Mucosa of descending colon (tissue), 3 donors: ENCODE measurements at regions not wholly inside any gene's neighbourhood (a gene's known extent, or its start where the extent isn't known, plus 50 kb on each side); places are given as distances from the start of the nearest gene placed in this dataset.

Source experiments
- ATAC-seq: fragments of 200-7000 bp; cut with Tn5 transposase; one replicate; pipeline ENCODE4 v1.9.1; 2020; ENCODE audit warnings: mild to moderate bottlenecking, moderate library complexity
- DNase-seq, 3 donors: peaks; one replicate each; pipeline ENCODE4 v3.0.0-alpha.2; 2020
- H3K36me3 ChIP-seq: fragments of 200-600 bp; one replicate; pipeline ENCODE4 v1.8.0; 2021; ENCODE audit warnings: low read depth, mild to moderate bottlenecking
- H3K4me1 ChIP-seq: fragments of 200-600 bp; one replicate; pipeline ENCODE4 v1.8.0; 2021; ENCODE audit warnings: low read depth, mild to moderate bottlenecking
- H3K4me3 ChIP-seq: fragments of 200-600 bp; one replicate; pipeline ENCODE4 v1.8.0; 2021; ENCODE audit warnings: mild to moderate bottlenecking
- H3K9me3 ChIP-seq: fragments of 200-600 bp; one replicate; pipeline ENCODE4 v1.8.0; 2021; ENCODE audit warnings: mild to moderate bottlenecking
- intact Hi-C, 2 donors: fragments of 100-400 bp; cut with DNase I in 1 of 2; cut with micrococcal nuclease in 1 of 2; formaldehyde crosslinking; loops; one replicate each; pipeline versions ENCODE4 v1.11.0 to v1.11.1; 2022; cut with DNase I, micrococcal nuclease
- TF ChIP-seq, protein P1 (sequence below): fragments of 200-600 bp; IDR thresholded peaks from one replicate; pipeline ENCODE4 v1.8.0; 2022; ENCODE audit warnings: antibody characterized with exemption, mild to moderate bottlenecking
- donor health status: DM: no; HTN: no; CAD: no; lungs with moderate emphysema.
- donor health status: DM: no; HTN: no; CAD: no.
- donor health status: DM: no; HTN: yes; CAD: no.

DNA sequence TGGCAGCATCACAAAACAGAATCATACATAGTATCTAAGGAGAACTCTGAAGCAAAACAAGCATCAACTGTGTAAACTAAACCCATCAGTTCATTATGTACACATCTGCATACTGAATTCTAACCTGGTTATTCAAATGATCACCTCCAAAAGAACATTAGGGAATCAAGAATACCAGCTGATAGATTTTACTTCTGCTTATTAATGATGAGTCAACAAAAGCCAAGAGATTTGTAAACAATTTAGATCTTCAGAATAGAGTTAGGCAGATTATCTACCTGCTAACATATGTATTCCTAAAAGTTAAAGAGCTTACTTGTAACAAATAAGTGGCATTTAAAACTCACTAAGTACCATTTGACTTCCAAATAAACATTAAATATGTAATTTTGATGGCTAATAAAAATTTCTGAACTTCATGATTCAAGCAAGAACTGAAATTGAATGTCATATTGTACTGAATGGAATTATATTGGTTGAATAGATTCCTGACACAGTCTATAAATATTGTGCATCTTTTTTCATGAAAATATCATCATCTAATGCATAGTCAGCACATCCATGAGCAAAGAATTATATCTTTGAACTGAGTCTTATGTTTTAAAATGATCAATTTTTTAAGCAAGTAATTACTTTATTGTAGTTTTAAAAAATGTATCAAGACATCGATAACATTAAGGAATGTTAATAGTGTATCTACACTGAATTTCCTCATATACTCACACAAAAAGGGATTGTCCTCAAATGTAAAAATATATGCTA, 470.5 kb downstream of the GRXCR1 start:
- Histone ChIP-seq H3K4me3 (no peak overlapping the region), H3K36me3 (no peaks in the 10 kb centered on the region), H3K4me1 (no peaks in the 10 kb centered on the region), H3K9me3 (peaks cover 7% of the 10 kb centered on the region)
- TF ChIP-seq, protein P1, sequence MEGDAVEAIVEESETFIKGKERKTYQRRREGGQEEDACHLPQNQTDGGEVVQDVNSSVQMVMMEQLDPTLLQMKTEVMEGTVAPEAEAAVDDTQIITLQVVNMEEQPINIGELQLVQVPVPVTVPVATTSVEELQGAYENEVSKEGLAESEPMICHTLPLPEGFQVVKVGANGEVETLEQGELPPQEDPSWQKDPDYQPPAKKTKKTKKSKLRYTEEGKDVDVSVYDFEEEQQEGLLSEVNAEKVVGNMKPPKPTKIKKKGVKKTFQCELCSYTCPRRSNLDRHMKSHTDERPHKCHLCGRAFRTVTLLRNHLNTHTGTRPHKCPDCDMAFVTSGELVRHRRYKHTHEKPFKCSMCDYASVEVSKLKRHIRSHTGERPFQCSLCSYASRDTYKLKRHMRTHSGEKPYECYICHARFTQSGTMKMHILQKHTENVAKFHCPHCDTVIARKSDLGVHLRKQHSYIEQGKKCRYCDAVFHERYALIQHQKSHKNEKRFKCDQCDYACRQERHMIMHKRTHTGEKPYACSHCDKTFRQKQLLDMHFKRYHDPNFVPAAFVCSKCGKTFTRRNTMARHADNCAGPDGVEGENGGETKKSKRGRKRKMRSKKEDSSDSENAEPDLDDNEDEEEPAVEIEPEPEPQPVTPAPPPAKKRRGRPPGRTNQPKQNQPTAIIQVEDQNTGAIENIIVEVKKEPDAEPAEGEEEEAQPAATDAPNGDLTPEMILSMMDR, result no peak
- ATAC-seq, result no peak
- intact Hi-C loops, result no loop called here
- no peak for DNase-seq

DNA sequence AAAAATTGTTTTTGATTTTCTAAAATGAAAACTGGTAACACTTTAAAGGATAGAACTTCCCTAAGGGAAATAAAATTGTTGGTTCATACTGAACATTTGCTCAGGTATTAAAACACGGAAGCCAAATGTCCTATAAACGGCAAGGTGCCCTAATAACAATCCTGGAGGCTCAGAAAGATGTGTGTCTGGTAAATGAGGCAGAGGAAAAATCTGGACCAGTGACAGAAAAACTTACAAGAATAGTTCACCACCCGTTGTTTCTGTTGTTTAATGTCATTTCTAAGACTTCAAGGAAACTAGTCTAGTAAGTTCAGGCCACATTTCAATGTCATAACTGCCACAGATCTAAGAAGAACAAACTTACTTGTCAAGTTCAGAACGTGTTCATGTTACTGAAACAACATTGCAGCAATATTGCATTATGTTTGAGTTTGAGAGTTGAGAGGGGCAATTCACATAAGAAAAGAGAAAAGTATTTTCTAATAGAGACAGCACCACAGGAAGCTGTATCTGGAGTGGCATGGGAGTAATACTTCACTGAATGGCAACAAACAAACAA, 476.6 kb downstream of the GRXCR1 start:
- Histone ChIP-seq H3K9me3 (peaks cover 16% of the 10 kb centered on the region), H3K4me1 (no peaks in the 10 kb centered on the region), H3K36me3 (no peaks in the 10 kb centered on the region), H3K4me3 (no peak overlapping the region)
- TF ChIP-seq, protein P1, result no peak
- DNase-seq, result no peak
- ATAC-seq, result no peak
- intact Hi-C loops, result no loop called here

DNA sequence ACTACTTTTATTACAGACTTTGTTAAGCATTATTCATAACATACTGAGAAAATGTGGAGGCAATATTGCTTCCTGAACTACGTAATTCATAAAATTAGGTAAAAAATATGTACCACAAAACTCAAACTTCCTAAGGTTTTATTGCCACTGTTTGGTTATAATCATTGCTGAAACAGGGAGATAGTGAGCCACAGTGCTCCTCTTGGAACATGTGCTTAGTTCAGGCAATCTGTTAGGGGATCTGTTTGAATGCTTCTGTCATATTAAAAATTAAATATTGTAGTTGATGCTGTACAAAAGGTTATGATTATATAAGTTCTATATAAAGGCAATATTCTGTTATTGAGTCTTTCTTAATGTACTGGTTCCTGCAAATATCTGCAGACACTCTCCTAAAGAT, 480.7 kb downstream of the GRXCR1 start:
- Histone ChIP-seq H3K4me1 (no peaks in the 10 kb centered on the region), H3K4me3 (no peak overlapping the region), H3K36me3 (no peaks in the 10 kb centered on the region), H3K9me3 (peaks cover 26% of the 10 kb centered on the region)
- intact Hi-C loops, result no loop called here
- DNase-seq (no peak), ATAC-seq (no peak)
- TF ChIP-seq, protein P1, result no peak

DNA sequence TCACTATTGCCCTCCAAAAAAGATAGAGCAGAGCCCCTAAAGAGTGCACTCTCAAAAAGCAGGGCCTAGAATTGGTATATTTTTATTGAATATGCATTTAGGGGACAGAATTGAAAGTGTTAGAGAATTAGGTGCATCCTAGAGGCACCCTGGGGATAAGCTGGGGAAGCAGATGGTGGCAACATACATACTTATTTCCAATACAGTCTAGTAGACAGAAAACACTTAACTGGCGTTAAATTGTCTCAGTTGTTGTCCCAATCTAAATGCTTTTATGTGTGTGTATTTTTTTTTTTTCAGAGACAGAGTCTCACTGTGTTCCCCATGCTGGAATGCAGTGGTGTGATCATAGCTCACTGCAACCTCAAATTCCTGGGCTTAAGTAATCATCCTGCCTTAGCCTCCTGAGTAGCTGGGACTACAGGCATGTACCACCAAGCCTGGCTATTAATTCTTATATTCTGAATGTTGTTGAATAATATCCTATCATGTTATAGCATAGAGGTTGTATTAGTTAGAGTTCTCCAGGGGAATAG, 481.8 kb downstream of the GRXCR1 start:
- DNase-seq (no peak), ATAC-seq (no peak)
- Histone ChIP-seq H3K4me1 (no peaks in the 10 kb centered on the region), H3K9me3 (peaks cover 26% of the 10 kb centered on the region), H3K36me3 (no peaks in the 10 kb centered on the region), H3K4me3 (no peak overlapping the region)
- TF ChIP-seq, protein P1, result no peak
- intact Hi-C loops, result no loop called here

DNA sequence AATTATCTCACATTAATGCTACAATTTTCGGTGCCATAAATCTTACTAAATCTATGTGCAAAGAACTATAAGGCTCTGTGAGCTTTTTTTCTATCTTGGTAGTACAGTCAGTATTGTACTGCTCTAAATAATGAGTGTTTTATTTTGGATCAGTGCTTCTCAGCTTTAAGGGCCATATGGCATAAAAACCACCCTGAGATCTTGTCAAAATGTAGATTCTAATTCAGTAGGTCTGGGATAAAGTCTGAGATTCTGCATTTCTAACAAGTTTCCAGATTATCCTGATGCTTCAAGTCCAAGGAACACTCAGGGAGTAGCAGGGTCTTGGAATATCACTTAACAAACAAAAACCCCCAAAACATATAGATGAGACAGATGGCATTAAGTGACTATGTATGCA, 486.5 kb downstream of the GRXCR1 start:
- intact Hi-C loops, result no loop called here
- TF ChIP-seq, protein P1, result no peak
- no peak overlapping the region for H3K4me3 ChIP-seq

More for the DNA sequence above, 486.5 kb downstream of the GRXCR1 start:
- no peaks in the 10 kb centered on the region for H3K36me3 ChIP-seq
- DNase-seq (no peak), ATAC-seq (no peak)
- peaks cover 12% of the 10 kb centered on the region for H3K9me3 ChIP-seq
- no peaks in the 10 kb centered on the region for H3K4me1 ChIP-seq
